ENCODE measurements at regions not wholly inside any gene's neighbourhood (a gene's known extent, or its start where the extent isn't known, plus 50 kb on each side); places are given as distances from the start of the nearest gene placed in this dataset.
"Not testable (repeated sequence)": the region's sequence is repeated elsewhere in the genome, so short reads cannot be mapped to it uniquely, and the experiment has no call there.

DNA sequence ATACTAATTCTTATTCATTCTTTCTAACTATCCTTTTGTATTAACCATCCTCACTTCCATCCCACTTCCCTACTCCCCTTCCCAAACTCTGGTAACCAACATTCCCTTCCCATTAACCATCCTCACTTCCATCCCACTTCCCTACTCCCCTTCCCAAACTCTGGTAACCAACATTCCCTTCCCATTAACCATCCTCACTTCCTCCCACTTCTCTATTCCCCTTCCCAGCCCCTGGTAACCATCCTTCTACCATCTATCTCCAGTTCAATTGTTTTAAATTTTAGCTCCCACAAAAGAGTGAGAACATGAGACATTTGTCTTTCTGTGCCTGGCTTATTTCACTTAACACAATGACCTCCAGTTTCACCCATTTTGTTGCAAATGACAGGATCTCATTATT lies 160.6 kb upstream of the NAMPT start:
- not testable (repeated sequence) for TF ChIP-seq EP300, POLR2A (IDR thresholded peaks at IDR 0.05)
